GOT3 (cell line): ENCODE measurements at regions not wholly inside any gene's neighbourhood (a gene's known extent, or its start where the extent isn't known, plus 50 kb on each side); places are given as distances from the start of the nearest gene placed in this dataset.

Experiments used
- DNase-seq: peaks from one replicate; lab custom pipeline; 2025; ENCODE audit warnings: mixed read lengths; lab: John Stamatoyannopoulos, UW

DNA sequence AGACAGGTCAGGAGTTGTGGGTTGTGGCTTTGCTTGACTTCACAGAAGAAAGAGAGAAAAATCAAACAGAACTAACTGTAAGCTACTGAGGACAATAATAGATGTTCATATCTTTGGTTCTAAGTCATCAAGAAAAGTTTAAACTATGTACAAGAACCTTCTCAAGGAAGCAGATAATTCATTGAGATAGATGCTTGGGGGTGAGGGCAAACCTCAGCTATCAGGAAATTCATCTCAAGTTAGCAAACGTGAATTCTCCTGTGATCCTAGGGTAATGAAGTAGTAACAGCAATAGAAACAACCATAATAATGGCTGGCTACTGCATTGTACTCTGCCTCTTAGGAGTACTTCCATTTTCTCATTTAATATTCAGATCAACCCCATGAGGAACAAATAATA is 506.2 kb downstream of the PLPP3 start:
- no peak for DNase-seq

DNA sequence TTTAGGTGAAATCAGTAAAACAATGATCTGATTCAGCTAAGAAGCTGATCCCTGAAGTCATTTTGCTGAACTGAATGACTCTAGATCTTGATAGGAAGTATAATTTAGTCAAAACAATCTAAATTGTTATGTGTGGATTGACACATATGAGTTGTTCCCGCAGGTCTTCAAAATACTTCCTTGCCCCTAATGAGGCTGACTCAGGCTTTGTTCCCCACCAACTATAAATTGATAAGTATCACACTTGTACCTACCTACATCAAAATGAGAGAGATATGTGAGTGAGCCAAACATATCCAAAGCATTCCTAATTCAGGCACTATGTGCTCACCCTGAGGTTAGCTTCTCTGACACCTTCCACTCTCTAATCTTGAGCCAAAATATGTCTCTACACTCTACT is 507.1 kb downstream of the PLPP3 start:
- DNase-seq = no peak

DNA sequence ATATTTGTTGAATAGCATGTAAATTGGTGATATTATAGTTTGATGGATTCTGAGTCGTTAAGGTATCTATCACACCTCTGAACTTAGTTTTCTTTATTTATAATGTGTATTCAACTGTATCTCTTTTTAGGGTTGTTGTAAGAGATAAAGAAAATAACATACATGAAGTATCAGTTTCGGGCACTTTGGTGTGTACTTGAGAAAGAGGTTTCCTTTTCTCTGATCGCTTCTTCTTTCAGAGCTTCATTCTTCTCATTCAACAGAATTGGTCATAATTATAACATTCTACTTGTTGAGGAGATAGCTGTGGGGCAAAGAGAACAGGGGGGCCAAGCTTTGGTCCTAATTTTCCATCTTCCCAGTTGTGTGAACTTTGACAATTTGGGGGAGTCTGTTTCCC is 508.0 kb downstream of the PLPP3 start:
- no peak for DNase-seq

DNA sequence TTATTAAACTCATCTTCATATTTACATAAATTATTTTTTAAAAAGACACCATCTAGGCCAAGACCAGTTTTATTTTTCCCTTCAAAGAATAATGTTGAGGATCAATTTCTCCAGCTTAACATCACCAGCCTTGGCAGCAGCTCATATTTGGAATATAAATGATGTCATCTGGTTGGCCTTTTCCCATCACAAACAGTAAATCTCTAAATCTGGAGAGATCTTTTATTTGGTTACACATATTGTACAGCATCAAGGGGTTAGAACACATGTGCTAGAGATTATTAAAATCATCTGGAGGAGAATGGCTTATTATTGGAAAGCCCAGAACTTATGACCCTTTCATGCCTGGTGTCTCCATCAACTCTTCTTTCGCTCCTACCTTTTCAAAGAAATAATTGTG is 508.8 kb downstream of the PLPP3 start:
- DNase-seq = no peak

DNA sequence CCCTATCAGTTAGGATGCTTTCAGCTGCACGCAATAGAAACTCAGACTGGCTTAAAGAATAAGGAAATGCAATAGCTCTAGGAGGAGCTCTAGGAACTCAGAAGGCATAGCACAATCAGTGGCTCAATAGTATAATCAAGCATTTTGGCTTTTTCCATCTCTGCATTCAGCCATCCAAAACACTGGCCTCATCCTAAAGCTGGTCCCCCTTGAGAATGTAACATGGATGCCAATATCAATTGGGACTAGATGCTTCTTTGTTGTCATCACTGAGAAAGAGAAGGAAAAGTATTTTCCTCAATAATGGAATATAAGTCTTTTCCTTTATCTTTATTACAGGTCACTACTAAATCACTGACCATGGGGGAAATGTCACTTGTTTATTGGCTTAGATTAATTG is 509.5 kb downstream of the PLPP3 start:
- no peak for DNase-seq

DNA sequence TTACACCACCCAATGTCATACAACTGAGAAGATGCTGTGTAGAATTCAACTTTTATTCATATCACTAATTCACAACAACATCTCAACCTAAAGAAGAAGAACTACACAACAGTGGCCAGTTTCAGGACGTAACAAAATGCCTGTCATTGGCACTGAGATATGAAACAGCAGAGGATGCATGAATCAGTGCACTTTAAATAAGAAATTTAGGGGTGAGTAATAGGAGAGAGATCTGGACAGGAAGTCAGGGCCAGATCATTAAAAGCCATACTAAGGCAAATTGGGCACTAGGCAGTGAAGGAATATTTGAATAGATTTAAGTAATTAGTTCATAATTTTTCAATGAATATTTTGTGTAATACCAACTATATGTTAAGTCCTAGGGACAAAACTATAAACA is 510.5 kb downstream of the PLPP3 start:
- DNase-seq = no peak

DNA sequence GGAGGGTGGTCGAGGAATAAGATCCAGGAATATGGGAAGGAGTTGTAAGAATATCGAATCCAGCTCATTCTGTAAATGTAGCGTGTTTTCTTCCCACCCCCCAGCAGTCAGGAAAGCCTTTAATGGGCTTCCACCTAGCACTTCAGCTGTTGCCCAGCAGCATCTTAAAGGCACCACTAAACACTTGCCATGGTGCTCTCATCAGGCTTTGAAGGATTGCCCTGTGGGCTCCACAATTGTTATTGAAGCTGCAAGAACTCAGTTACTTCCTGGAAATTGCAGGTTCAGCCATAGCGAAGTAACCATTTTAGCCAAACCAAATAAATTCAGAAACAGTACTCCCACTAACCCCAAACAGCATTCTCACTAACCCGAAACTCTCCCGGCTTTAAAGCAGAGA is 511.2 kb downstream of the PLPP3 start:
- no peak for DNase-seq

DNA sequence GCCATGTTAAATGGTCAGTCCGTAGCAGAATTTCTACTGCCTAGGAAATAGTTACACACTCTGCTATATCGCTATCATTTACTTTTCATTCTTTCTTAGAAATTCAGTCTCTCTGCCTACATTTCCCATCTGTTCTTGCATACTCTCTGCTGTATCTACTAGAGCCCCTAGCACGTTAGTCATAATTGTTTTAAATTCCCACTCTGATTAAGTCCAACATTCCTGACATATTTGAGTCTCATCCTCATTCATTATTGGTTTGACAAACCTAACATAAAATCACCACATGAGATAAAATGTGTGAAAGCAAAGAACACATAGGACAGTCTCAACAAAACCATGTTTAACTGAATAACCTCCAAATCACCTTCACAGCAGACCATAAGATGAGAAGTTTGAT is 513.6 kb downstream of the PLPP3 start:
- no peak for DNase-seq

DNA sequence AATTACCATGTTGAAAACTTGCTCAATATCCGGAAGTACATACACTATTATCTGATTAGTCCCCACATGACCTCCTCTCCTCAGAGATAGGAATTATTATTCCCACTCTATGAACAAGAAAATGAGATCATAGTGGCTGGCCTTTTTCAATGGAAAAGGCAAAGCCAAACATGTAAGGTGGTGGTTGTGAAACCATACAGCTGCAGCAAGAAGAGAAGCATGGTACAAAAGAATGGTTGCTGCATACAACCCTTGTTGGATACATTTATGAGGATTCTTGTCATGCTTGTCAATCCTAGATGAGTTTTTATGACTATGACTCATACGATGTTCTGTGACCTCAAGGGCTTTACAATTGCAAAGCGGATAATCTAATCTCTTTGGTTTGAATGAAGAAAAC is 514.7 kb downstream of the PLPP3 start:
- DNase-seq = no peak

DNA sequence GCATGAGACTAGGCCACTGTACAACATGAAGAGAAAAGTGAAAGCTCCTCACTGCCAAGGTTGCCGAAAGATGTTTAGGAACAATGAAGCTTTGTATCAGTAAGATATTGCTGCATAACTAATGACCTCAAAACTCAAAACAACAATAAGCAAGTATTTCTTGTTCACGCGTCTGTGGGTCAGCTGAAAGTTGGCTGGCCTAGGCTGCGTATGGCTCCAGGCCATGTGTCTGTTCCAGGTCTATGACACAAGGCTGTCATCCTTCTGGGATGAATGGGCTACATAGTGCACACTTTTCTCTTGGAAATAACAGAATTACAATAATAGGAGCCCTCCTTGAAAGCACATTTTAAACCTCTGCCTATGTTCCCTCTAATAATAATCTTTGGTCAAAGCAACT is 515.9 kb downstream of the PLPP3 start:
- no peak for DNase-seq

DNA sequence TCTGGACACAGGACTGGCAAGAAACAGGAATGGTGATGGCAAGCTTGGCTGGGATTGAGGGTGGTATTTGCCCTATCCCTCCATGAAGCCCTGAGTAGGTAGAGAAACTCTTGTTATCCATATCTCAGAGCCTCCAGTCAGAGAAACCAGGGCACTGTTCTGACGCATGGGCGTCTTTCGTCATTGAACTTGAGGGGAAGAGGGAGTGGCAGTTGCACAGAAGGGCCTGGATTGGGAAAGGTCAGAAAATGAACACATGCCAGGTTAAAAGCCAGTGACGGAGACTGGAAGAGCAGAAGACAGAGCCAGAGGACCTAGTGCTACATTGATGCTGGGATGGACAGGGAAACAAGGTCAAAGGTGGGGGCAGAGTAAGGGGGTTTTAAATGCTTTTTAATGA is 516.7 kb downstream of the PLPP3 start:
- no peak for DNase-seq

DNA sequence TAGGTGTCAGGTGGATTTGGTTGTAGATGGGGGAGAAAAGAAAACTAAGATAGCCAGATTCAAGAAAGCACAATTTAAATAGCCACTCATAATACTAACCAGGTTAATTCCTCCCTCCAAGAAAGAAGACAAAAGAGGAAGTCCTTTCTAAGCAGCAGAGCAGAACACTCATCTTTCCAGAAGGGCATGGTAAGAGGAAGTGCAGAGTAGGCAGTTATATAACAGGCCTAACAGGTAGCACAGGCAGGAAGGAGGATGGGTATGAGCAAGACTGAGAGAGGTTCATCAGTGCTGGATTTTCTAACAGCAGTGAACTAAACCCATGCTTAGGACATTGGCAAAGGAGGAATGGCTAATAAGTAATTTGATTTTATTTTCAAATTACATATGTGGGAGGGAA is 517.5 kb downstream of the PLPP3 start:
- no peak for DNase-seq

DNA sequence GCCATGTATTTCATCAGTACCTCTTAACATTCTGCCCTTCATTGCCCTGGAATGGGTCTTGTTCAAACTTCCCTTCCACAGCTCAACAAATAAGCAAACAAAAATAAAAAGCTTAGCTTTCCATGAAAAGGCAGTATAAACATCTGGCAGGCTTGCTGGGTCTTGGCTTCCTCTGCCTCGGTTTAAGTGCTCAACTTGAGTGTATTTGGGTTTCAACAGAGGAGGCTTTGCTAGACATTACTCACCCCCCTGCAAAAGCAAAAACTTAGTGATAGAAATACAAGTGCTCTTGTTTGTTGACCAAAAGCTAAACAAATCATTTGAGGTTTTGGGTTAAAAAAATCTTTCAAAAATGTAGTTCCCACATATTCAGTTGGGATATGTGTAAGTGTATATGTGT is 518.5 kb downstream of the PLPP3 start:
- no peak for DNase-seq

DNA sequence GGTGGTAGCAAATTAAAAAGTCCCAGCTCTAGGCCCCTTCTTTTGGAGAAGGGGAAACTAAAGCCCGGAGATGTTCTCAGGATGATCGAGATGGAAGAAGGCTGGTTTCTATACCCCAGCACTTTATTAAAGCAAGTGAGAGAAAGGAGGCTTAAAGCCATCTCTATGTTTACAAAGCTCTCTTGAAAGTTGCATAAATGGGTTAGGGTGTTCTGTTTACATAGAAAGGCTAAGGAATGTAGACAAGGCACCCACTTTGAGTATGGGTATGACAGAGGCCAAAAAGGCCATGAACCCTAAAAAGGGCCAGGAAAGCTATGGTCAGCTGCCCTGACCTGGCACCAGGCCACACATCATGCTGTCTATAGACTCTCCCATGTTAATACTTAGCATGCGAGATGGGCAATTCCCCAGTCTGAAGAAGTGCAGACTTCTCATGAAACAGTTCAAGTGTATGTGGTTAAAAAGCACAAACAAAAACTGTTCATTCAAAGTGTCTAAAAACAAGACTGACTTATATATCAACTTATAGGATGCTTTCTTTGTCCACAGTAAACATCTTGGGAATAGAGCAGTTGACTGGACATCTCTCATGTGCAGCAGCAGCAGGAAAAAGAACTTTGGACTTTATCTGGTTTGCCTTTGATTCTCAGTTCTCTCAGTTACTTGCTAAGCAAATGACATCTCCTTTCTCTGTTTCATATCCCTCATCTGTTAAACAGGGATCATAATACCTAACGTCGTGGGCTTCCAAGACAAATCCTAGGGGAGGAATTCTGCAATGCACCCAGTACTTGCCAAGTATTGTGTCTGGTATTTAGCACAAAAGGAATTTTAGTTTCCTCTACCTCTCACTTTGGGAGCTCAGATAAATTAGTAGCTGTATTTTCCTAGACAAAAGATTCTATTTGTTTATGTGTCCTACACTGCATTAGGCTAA is 521.6 kb downstream of the PLPP3 start:
- no peak for DNase-seq

DNA sequence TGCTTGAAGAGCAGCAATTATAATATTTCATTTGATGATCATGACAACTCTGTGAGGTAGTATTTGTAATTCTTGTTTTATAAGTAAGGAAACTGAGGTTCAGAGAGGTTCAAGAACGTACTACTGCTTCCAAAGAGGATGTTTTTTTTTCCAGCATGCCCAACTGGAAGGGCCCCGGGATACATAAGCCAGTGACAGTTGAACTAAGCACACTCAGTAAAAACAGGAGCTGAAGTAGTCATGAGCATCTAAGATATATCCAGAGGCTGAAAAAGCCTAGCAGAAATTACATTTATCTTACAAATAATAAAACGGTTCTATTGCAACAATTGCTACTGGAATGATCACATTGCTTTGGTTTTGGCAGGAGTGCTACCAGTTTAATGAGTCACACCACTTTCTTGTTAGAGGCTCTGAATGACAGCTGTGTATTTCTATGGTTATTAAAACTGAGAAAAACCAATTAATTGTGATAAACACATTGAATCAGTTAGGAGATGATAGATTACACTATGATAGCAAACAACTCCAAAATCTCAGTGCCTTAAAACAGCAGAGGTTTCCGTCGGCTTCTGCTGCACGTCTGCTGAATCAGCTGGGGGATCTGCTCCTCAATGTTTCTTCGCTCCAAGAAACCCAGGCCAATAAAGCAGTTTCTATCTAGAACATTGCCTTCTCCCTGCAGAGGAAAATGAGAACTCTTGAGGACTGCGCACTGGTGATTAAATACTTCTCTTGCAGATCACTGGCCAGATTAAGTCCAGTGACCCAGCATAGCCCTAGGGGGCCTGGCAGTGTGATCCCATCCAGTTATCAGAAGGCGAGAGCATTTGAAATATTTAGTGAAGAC is 522.7 kb downstream of the PLPP3 start:
- no peak for DNase-seq

DNA sequence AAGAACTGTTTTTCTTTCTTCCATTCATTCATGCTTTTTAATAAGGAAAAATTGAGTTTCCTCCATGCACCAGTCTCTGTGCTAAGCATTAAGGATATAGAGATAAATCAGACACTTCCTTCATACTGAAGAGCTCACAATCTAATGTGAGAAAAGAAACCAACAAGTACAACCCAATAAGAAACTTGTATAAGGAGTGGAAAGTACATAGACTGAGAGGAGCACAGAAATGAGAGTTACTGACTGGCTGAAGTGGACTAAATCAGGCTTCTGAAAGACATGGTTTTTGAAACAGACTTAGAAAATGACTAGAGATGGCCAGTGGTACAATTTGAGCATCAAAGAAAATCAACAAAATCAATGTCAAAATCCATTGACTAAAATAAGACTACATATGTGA is 524.4 kb downstream of the PLPP3 start:
- no peak for DNase-seq

DNA sequence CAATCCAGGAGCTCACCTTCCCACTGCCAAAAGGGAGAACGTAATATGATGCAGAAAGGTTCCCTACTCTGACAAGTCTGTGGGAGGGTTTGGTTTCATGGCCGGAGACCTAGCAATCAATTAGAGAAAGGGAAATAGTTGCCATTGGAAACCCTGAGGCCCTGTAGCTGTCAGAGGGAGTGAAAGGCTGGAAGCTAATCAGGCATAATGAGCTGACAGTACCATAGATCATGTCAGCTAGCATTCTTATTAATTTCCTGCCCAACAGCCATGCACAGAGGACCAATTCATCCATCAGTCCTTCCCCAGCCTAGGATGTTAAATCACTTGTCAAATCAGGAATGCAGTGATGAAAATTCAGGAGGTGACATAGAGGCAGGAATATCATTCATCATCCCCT is 527.3 kb downstream of the PLPP3 start:
- no peak for DNase-seq

DNA sequence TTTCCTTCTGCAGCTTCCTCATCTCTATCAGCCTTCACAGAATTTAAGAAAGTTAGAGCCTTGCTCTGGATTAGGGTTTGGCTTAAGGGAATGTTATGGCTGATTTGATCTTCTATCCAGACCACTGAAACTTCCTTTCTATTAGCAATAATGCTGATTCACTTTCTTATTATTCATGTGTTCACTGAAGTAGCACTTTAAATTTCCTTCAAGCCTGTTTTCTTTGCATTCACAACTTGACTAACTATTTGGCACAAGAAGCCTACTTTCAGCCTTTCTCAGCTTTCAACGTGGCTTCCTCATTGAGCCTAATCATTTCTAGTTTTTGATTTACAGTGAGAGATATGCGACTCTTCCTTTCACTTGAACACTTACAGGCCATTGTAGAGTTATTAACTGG is 528.5 kb downstream of the PLPP3 start:
- no peak for DNase-seq

DNA sequence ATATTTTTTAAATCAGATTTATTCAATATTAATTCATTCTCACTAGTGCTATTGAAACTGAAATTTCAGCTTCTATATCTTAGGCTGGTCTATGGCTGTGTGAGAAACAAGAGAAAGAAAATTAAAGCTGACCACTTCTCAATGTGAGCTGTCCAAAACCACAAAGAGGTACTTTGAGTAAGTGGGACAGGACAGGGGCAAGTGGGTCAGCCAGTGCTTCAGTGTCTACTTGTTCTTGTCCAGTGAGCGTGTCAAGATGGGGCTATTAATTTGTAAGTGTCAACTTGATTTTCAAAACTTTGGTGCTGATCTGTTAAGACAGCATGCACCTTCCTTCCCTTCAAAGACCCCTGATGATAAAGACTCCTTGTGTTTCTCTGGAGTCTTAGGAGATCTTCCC is 533.9 kb downstream of the PLPP3 start:
- DNase-seq = no peak

DNA sequence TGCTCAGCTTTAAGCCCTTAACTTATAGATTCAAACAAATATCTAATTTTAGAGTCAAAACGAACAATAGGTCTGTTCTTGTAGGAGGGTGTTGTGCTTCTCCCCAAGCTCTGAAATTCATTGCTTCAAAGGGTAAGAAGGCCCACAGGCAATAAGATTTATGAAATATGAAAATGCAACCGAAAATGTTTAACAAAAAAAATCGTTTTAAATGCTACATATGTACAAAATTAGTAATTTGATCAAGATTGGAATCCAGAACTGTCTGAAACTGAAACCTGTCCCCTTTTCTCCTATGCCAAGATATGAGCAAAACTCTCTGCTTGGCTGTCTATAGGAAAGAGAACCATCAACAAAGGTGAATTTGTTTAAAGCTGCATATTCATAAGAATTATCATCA is 534.3 kb downstream of the PLPP3 start:
- DNase-seq = no peak

DNA sequence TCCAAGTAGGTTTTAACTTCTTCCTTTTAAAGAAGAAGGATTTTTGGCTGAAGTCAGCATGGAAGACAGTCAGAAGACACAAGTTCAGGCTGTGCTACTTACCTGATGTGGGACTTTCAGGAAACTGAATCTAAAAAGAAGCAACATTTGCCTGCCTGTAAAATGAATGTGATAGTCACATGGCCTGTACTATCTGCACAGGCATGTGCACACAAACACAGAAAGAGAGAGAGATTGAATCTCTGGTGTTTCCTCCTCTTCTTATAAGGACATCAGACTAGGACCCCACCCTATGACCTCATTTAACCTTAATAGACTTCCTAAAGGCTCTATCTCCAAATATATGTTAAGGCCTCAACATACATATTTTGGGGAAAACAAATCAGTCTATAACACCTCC is 542.9 kb downstream of the PLPP3 start:
- no peak for DNase-seq

DNA sequence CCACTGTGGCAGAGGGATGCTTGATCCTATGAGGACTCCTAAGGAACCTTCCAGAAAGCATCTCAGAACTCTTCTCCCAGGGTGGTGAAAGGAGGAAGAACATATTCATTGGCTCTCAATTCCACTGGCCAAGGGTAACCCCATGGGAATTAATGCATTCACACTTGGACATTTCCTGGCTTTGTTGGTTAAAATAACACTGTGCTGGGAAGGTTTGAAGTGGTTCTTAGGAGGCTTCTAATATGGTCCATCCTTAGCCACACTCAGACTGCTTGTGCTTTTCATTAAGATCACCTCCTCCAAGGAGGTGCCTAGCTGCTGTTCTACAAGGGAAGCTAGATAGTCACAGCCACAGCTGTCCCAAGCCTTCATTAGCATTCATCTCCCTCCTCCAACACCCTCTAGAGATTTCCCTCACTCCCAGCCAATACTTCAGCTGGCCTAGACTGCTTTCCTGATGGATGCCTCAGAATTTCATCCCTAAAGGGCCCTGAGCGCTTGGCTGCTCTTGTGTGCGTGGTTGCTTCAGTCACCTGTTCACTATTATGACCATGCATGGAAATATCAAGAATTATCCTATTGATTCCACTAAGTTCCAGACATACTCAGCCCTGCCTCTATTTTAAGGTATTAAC is 544.4 kb downstream of the PLPP3 start:
- no peak for DNase-seq

DNA sequence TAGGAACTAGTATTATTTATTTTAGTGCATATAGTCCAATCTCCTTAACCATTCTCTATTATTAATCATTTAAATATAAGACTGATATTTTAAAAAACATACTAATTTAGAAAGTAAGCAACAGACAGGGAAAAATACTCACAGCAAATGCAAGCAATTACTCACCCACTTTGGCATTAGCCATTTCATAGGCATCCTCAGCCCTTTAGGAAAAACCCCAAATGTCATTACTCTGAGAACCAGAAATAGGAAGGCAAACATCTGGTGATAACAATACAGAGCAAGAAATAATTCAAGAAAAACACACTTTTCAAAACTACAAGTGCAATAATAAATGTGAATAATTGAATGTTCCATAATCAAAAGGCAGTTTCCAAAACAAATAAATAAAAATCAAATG is 545.1 kb downstream of the PLPP3 start:
- DNase-seq = no peak
